Hepatocyte (in vitro differentiated cells): ENCODE measurements at regions not wholly inside any gene's neighbourhood (a gene's known extent, or its start where the extent isn't known, plus 50 kb on each side); places are given as distances from the start of the nearest gene placed in this dataset.

ENCODE experiments used
- DNase-seq: peaks from one replicate; pipeline ENCODE4 v3.0.0-alpha.2; 2016; ENCODE audit warnings: low spot score
- H2AFZ ChIP-seq: fragments of 200-600 bp; sonication (generic); 2 replicates; pipeline ENCODE4 v1.6.0; 2016; ENCODE audit warnings: antibody characterized with exemption, mild to moderate bottlenecking
- H3K27ac ChIP-seq: fragments of 200-600 bp; sonication (generic); 2 replicates; pipeline ENCODE4 v1.5.1; 2016; ENCODE audit warnings: mild to moderate bottlenecking
- H3K27me3 ChIP-seq: fragments of 200-600 bp; sonication (generic); 2 replicates; pipeline ENCODE4 v1.6.1; 2016
- H3K36me3 ChIP-seq: fragments of 200-600 bp; sonication (generic); replicated peaks from 2 replicates; pipeline ENCODE4 v1.5.1; 2016; ENCODE audit warnings: low read depth; ENCODE audit not compliant: insufficient read depth
- H3K4me1 ChIP-seq: fragments of 200-600 bp; sonication (generic); 2 replicates; pipeline ENCODE4 v1.5.1; 2016; ENCODE audit warnings: mild to moderate bottlenecking, moderate library complexity; ENCODE audit not compliant: insufficient read depth
- H3K4me2 ChIP-seq: fragments of 200-600 bp; sonication (generic); 2 replicates; pipeline ENCODE4 v1.6.0; 2016
- H3K4me3 ChIP-seq: fragments of 200-600 bp; sonication (generic); 2 replicates; pipeline ENCODE4 v1.5.1; 2016; ENCODE audit warnings: mild to moderate bottlenecking
- H3K79me2 ChIP-seq: fragments of 200-600 bp; sonication (generic); 2 replicates; pipeline ENCODE4 v1.6.0; 2017; ENCODE audit warnings: mild to moderate bottlenecking
- H3K9me2 ChIP-seq: fragments of 200-600 bp; sonication (generic); replicated peaks from 2 replicates; pipeline ENCODE4 v1.6.0; 2017; ENCODE audit warnings: mild to moderate bottlenecking; ENCODE audit not compliant: insufficient read depth
- H3K9me3 ChIP-seq: fragments of 200-600 bp; sonication (generic); 2 replicates; pipeline ENCODE4 v1.5.1; 2016; ENCODE audit warnings: low read depth, mild to moderate bottlenecking
- H4K20me1 ChIP-seq: fragments of 200-600 bp; sonication (generic); 2 replicates; pipeline ENCODE4 v1.6.0; 2016; ENCODE audit warnings: mild to moderate bottlenecking; ENCODE audit not compliant: insufficient read depth, poor library complexity, severe bottlenecking
- CTCF ChIP-seq: fragments of 200-600 bp; sonication (generic); IDR thresholded peaks from 2 replicates; pipeline ENCODE4 v1.5.1; 2016; ENCODE audit warnings: antibody characterized with exemption, mild to moderate bottlenecking; ENCODE audit not compliant: poor library complexity
- EZH2 ChIP-seq: fragments of 200-600 bp; sonication (generic); IDR thresholded peaks from 2 replicates; pipeline ENCODE4 v1.6.1; 2016; ENCODE audit warnings: antibody characterized with exemption, mild to moderate bottlenecking, borderline replicate concordance
- EZH2phosphoT487 ChIP-seq: fragments of 200-600 bp; sonication (generic); IDR thresholded peaks from one replicate; pipeline ENCODE4 v1.6.1; 2018; ENCODE audit warnings: antibody characterized with exemption, mild to moderate bottlenecking, low read depth, moderate library complexity; ENCODE audit not compliant: unreplicated experiment, severe bottlenecking
- WGBS: methylation state at CpG from one replicate; pipeline ENCODE4 v1.1.6; 2016; ENCODE audit warnings: low lambda C conversion rate; ENCODE audit errors: missing lambda C conversion rate; 5-methylcytosine and 5-hydroxymethylcytosine counted together

DNA sequence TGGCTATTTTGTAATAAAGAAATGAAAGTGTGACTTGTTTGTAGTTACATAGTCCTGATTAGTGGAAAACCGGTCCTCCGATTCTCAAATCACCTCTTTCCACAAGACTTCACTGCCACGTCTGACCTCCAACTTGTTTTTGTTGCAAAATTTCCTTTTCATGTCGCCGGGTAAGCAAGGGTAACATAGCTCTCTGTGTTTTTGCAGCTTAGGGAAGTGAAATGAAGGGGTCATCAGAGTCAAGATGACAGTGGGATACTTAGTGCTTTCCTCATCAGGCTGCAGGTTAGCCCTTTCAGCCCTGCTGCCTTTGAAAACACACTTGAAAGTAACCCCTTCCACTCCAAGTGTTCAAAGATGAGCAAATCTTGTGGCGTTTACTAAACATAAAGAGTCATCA lies 217.9 kb downstream of the USP25 start:
- H3K79me2 ChIP-seq, result no peaks in the 10 kb centered on the region
- no peak overlapping the region for H3K27ac ChIP-seq
- no peak overlapping the region for H3K4me3 ChIP-seq
- H3K4me1 ChIP-seq, result no peaks in the 10 kb centered on the region
- H3K36me3 ChIP-seq, result no peaks in the 10 kb centered on the region
- H2AFZ ChIP-seq, result no peak overlapping the region
- H3K4me2 ChIP-seq, result no peak overlapping the region
- DNase-seq, result no peak
- TF ChIP-seq EZH2, result no peak
- TF ChIP-seq EZH2phosphoT487, result no peak
- no peak for TF ChIP-seq CTCF
- no peaks in the 10 kb centered on the region for H3K27me3 ChIP-seq
- 52% methylated on average over 6 of the region's 6 CpGs for WGBS
- H3K9me2 ChIP-seq, result no peaks in the 10 kb centered on the region
- H4K20me1 ChIP-seq, result no peaks in the 10 kb centered on the region
- H3K9me3 ChIP-seq, result no peaks in the 10 kb centered on the region

DNA sequence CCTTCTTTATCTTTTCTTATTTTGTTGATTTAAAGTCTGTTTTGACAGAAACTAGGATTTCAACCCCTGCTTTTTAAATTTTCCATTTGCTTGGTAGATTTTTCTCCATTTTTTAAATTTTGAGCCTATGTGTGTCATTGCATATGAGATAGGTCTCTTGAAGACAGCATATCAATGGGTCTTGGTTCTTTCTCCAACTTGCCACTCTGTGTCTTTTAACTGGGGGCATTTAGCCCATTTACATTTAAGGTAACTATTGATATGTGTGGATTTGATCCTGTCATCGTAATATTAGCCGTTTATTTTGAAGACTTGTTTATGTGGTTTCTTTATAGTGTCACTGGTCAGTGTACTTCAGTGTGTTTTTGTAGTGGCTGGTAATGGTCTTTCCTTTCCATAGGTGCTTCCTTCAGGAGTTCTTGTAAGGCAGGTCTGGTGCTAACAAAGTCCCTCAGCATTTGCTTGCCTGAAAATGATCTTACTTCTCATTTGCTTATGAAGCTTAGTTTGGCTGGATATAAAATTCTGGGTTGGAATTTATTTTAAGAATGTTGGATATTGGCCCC lies 223.9 kb downstream of the USP25 start:
- Histone ChIP-seq H4K20me1 (no peaks in the 10 kb centered on the region), H3K4me1 (no peaks in the 10 kb centered on the region), H3K27me3 (no peaks in the 10 kb centered on the region), H3K36me3 (no peaks in the 10 kb centered on the region), H3K9me2 (no peaks in the 10 kb centered on the region), H3K79me2 (no peaks in the 10 kb centered on the region), H3K4me3 (no peak overlapping the region), H3K4me2 (no peak overlapping the region), H3K27ac (no peak overlapping the region), H3K9me3 (no peaks in the 10 kb centered on the region), H2AFZ (no peak overlapping the region)
- DNase-seq, result no peak
- 98% methylated on average over 2 of the region's 2 CpGs for WGBS
- TF ChIP-seq EZH2phosphoT487 (no peak), CTCF (no peak), EZH2 (no peak)

GRCh38 chr21:15964236-15964855 lies 234.6 kb downstream of the USP25 start:
- Histone ChIP-seq H4K20me1 (no peaks in the 10 kb centered on the region), H3K4me1 (no peaks in the 10 kb centered on the region), H3K36me3 (no peaks in the 10 kb centered on the region), H3K27ac (peak overlapping the region; percentile 26), H3K4me3 (no peak overlapping the region), H2AFZ (no peak overlapping the region), H3K9me2 (no peaks in the 10 kb centered on the region), H3K9me3 (no peaks in the 10 kb centered on the region), H3K27me3 (no peaks in the 10 kb centered on the region), H3K79me2 (no peaks in the 10 kb centered on the region), H3K4me2 (no peak overlapping the region)
- TF ChIP-seq EZH2, result no peak
- no peak for TF ChIP-seq EZH2phosphoT487
- WGBS, result 78% methylated on average over 5 of the region's 5 CpGs
- DNase-seq, result no peak

DNA sequence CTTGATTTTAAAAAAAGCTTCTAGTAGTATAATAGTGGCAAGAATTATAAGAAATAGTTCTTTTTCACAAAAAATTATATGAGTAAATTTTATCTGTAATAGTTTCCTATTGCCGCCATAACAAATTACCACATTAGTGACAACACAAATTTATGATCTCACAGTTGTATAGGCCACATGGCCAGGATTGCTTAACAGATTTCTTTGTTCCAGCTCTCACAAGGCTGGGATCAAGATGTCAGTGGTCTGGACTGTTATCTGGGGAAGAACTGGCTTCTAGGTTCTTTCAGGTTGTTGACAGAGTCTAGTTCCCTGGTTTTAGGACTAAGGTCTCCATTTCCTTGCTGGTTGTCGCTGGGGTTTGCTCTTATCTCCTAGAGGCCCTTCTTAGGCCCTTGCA lies 236.4 kb downstream of the USP25 start:
- H3K36me3 ChIP-seq, result no peaks in the 10 kb centered on the region
- no peak for DNase-seq
- H3K9me2 ChIP-seq, result no peaks in the 10 kb centered on the region
- no peak for TF ChIP-seq EZH2
- TF ChIP-seq EZH2phosphoT487, result no peak
- no peak for TF ChIP-seq CTCF
- H3K4me2 ChIP-seq, result no peak overlapping the region
- no peak overlapping the region for H3K27ac ChIP-seq
- no peak overlapping the region for H2AFZ ChIP-seq
- no peaks in the 10 kb centered on the region for H3K4me1 ChIP-seq
- H3K27me3 ChIP-seq, result no peaks in the 10 kb centered on the region
- H4K20me1 ChIP-seq, result no peaks in the 10 kb centered on the region
- H3K9me3 ChIP-seq, result no peaks in the 10 kb centered on the region
- no peak overlapping the region for H3K4me3 ChIP-seq
- WGBS, result 67% methylated on average over 2 of the region's 2 CpGs
- H3K79me2 ChIP-seq, result no peaks in the 10 kb centered on the region
